Testis (tissue), 2 donors: ENCODE measurements at regions not wholly inside any gene's neighbourhood (a gene's known extent, or its start where the extent isn't known, plus 50 kb on each side); places are given as distances from the start of the nearest gene placed in this dataset.

Experiments used
- CTCF ChIP-seq, 3 experiments: fragments of 450-650 bp in 2 of 3; fragments of 200-600 bp in 1 of 3; sonication (generic) in 1 of 3; IDR thresholded peaks; one replicate each; pipeline ENCODE4 v1.5.1; 2016 to 2019; ENCODE audit warnings: antibody characterized with exemption in 3 of 3, mild to moderate bottlenecking in 2 of 3, moderate library complexity in 1 of 3
- POLR2A ChIP-seq: fragments of 450-650 bp; IDR thresholded peaks from one replicate; pipeline ENCODE4 v1.6.1; 2017; ENCODE audit warnings: antibody characterized with exemption, mild to moderate bottlenecking, moderate library complexity

- no peak for TF ChIP-seq CTCF (IDR thresholded peaks at IDR 0.05)
- no peak for TF ChIP-seq POLR2A
These were observed 55.4 kb upstream of the LINC01488 start for GRCh38 chr11:69425895-69426544.
